BLaER1 treated with 17β-estradiol and CSF1 and Interleukin-3, amounts not matched to agents 10 nM and 100 nM (cell line): ENCODE measurements at regions not wholly inside any gene's neighbourhood (a gene's known extent, or its start where the extent isn't known, plus 50 kb on each side); places are given as distances from the start of the nearest gene placed in this dataset.
"Not testable (repeated sequence)": the region's sequence is repeated elsewhere in the genome, so short reads cannot be mapped to it uniquely, and the experiment has no call there.

Experiments
- H3K27ac ChIP-seq, 11 experiments: shearing (Covaris generic); formaldehyde crosslinking; 2 replicates each; pipeline ENCODE4 v1.8.1; 2022
- H3K27me3 ChIP-seq, 11 experiments: shearing (Covaris generic); formaldehyde crosslinking; 2 replicates each; pipeline ENCODE4 v1.8.1; 2022
- H3K36me3 ChIP-seq, 11 experiments: shearing (Covaris generic); formaldehyde crosslinking; 2 replicates each; pipeline ENCODE4 v1.8.1; 2022
- H3K4me1 ChIP-seq, 10 experiments: shearing (Covaris generic); formaldehyde crosslinking; 2 replicates each; pipeline ENCODE4 v1.8.1; 2022
- H3K4me2 ChIP-seq, 11 experiments: shearing (Covaris generic); formaldehyde crosslinking; 2 replicates each; pipeline ENCODE4 v1.8.1; 2022
- H3K4me3 ChIP-seq, 10 experiments: shearing (Covaris generic); formaldehyde crosslinking; 2 replicates each; pipeline ENCODE4 v1.8.1; 2022
- H3K9ac ChIP-seq, 11 experiments: shearing (Covaris generic); formaldehyde crosslinking; 2 replicates each; pipeline ENCODE4 v1.8.1; 2022
- H3K9me3 ChIP-seq, 11 experiments: shearing (Covaris generic); formaldehyde crosslinking; replicated peaks in 1 of 11; 2 replicates each; pipeline ENCODE4 v1.8.1; 2022
- H4K20me1 ChIP-seq, 11 experiments: shearing (Covaris generic); formaldehyde crosslinking; 2 replicates each; pipeline ENCODE4 v1.8.1; 2022
- Cebpa-rat ChIP-seq, 11 experiments: shearing (Covaris generic); IDR thresholded peaks; 2 replicates each; pipeline ENCODE4 v1.8.1; 2022

DNA sequence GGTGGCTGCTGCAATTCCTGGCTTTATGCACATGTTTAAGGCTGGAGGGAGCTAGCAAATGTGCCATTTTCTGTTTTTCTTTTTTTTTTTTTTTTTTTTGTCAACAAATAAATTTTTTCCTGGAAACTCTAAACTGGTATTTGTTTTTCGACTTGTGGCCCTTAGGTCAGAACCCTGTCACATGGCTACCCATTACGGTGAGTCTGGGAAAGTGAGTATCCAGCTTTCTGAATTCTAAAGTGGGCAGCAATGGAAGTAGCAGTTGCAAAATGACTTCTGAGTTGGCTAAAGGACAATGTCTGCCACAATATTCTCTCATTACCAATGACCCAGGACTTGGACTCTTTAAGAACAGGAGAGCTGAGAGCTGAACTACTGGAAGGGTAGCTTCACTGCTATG, 225.1 kb upstream of the CENPE start:
- Histone ChIP-seq H4K20me1 (no peaks in the 10 kb centered on the region), H3K4me2 (no peak overlapping the region), H3K36me3 (no peaks in the 10 kb centered on the region), H3K4me1 (no peaks in the 10 kb centered on the region), H3K27ac (no peak overlapping the region), H3K27me3 (no peaks in the 10 kb centered on the region), H3K9me3 (peaks cover 0 to 26% (median 8%) of the 10 kb centered on the region in 11 experiments; a peak in 12 of 22 replicates), H3K9ac (no peak overlapping the region), H3K4me3 (no peak overlapping the region)
- no peak for TF ChIP-seq Cebpa-rat (IDR thresholded peaks at IDR 0.05)

DNA sequence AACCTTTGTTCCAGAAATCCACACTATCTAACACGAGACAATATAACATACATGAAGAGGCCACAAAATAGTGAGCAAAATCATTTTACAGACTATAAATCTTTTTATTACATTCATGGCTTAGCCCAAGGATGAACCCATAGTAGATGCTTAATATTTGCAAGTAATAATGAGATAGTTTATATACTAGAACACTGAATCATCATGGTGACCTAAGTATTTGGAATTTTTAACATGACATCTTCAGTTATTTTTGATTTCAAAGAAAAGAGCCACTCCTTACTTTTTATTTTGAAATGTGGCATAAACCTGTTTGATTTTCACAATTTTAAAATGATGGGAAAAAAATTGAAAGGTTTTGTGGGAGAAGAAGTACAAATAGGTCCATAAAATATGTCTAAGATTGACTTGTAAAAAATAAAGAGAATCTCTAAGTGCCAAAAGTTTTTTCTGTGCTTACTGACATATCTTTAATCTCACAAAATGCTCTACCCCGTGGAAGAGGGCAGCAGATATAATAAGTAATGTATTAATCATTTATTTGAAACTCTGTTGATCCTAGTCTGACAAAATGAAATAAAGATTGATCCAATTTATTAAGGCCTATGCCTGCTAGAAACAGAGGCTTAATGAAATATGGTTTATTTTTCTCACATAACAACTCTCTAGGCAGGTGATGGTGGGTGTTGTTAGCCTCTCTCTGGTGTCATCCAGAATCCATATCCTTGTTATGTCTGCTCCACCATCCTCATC, 224.5 kb upstream of the CENPE start:
- no peak overlapping the region for H3K9ac ChIP-seq
- H4K20me1 ChIP-seq, result no peaks in the 10 kb centered on the region
- H3K4me3 ChIP-seq, result no peak overlapping the region
- no peaks in the 10 kb centered on the region for H3K4me1 ChIP-seq
- no peak overlapping the region for H3K4me2 ChIP-seq
- no peak for TF ChIP-seq Cebpa-rat (IDR thresholded peaks at IDR 0.05)
- no peak overlapping the region for H3K27ac ChIP-seq
- peaks cover 0 to 32% (median 9%) of the 10 kb centered on the region in 11 experiments; a peak in 14 of 22 replicates for H3K9me3 ChIP-seq
- H3K27me3 ChIP-seq, result no peaks in the 10 kb centered on the region
- no peaks in the 10 kb centered on the region for H3K36me3 ChIP-seq

DNA sequence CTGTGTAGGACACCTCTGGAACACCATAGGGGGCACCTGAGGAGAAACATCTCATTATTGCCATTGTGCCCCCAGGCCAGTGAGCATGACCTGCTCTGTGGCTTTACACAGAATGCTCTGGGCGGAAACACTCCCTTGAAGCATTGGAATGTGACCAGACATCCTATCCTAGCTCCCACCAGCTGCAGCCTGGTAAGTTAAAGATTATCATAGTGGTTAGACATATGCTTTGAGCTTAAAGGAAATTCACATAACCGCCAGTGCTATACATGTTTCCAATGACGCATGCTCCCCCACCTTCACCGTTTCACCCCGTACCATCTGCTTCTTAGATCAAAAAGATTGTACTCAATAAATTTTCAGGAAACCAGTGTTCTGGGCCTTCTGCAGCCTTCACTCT, 217.7 kb upstream of the CENPE start:
- H3K27me3 ChIP-seq, result no peaks in the 10 kb centered on the region
- H4K20me1 ChIP-seq, result no peaks in the 10 kb centered on the region
- peak overlapping the region in 2 of 11 experiments; percentile 19 to 54; a peak in 3 of 22 replicates for H3K27ac ChIP-seq
- peaks cover 4 to 61% (median 19%) of the 10 kb centered on the region in 11 experiments; a peak in 15 of 22 replicates for H3K9me3 ChIP-seq
- H3K4me3 ChIP-seq, result no peak overlapping the region
- H3K9ac ChIP-seq, result no peak overlapping the region
- peak overlapping the region in 6 of 11 experiments; percentile 1 to 49 (median 38); a peak in 11 of 22 replicates for H3K4me2 ChIP-seq
- H3K36me3 ChIP-seq, result no peaks in the 10 kb centered on the region
- H3K4me1 ChIP-seq, result peaks cover 0 to 21% (median 3%) of the 10 kb centered on the region in 10 experiments; a peak in 9 of 20 replicates
- TF ChIP-seq Cebpa-rat (IDR thresholded peaks at IDR 0.05), result no peak

DNA sequence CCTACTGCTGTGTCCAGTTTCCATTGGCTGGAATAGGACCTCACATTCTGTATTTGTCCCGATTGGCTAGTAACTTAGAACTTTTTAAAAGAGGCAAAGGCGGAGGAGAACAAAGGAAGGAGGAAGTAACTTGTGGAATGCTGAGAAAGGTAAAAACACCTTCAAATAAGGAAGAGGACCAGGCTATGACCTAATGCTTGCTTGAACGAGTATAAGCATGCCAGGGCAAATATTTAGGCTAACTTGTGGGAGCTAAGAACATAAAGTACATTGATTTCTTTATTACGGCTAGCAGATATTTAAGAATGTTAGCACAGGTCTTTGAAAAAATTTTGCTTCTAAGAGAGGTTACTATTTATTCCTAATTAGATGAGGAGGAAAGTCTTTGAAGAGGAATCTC, 214.5 kb upstream of the CENPE start:
- H3K36me3 ChIP-seq, H3K27ac ChIP-seq, H4K20me1 ChIP-seq, H3K4me2 ChIP-seq, H3K4me3 ChIP-seq, H3K9ac ChIP-seq, H3K27me3 ChIP-seq: not testable (repeated sequence)
- Histone ChIP-seq H3K4me1 (peaks cover 0 to 21% (median 3%) of the 10 kb centered on the region in 10 experiments; a peak in 9 of 20 replicates), H3K9me3 (peaks cover 0 to 30% (median 11%) of the 10 kb centered on the region in 11 experiments; a peak in 12 of 22 replicates)

DNA sequence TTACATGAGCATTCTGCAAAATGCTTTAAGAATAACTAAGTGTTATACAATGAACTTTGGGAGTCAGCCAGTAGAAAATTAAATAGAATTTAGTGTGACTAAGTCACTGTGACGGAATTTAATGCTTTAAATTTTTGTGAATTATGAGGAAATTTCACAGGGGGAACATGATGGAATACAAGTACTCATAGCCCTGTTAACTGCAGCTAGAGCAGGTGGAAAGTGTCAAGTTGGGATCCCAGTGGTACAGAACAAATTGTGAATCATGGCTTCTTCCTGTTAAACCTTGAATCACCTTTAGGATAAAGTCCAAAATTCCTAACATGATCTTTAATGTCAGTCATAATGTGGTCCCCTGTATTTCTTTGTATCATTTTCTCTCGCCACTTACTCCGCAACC, 212.2 kb upstream of the CENPE start:
- peaks cover 0 to 9% (median 6%) of the 10 kb centered on the region in 11 experiments; a peak in 9 of 22 replicates for H3K9me3 ChIP-seq
- no peak overlapping the region for H3K4me2 ChIP-seq
- no peaks in the 10 kb centered on the region for H4K20me1 ChIP-seq
- H3K27me3 ChIP-seq, result no peaks in the 10 kb centered on the region
- no peaks in the 10 kb centered on the region for H3K36me3 ChIP-seq
- H3K4me3 ChIP-seq, result no peak overlapping the region
- no peak overlapping the region for H3K9ac ChIP-seq
- no peak overlapping the region for H3K27ac ChIP-seq
- TF ChIP-seq Cebpa-rat (IDR thresholded peaks at IDR 0.05), result no peak
- peaks cover 0 to 7% (median 0%) of the 10 kb centered on the region in 10 experiments; a peak in 3 of 20 replicates for H3K4me1 ChIP-seq

DNA sequence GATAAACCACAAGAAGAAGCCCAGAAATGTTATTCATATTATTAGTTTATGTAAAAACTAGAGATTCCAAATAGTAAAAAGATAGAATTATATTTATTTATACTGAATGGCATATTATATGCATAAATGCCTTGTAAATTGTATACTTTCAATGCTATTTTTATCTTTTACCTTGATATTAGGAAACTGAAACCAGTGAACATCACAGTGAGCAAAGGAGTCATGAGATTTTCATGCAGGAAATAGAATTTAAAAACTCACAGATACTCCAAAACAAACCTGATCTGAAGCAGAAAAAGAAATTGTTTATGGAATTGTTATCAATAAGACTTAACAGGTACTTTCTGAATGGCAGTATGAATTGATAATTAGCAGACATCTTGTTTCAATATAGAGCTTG, 207.3 kb upstream of the CENPE start:
- no peak overlapping the region for H3K9ac ChIP-seq
- no peaks in the 10 kb centered on the region for H3K36me3 ChIP-seq
- no peak overlapping the region for H3K4me3 ChIP-seq
- H3K27me3 ChIP-seq, result no peaks in the 10 kb centered on the region
- no peaks in the 10 kb centered on the region for H3K9me3 ChIP-seq
- no peak overlapping the region for H3K27ac ChIP-seq
- H3K4me2 ChIP-seq, result no peak overlapping the region
- H3K4me1 ChIP-seq, result peaks cover 0 to 3% (median 0%) of the 10 kb centered on the region in 10 experiments; a peak in 3 of 20 replicates
- TF ChIP-seq Cebpa-rat (IDR thresholded peaks at IDR 0.05), result no peak
- H4K20me1 ChIP-seq, result no peaks in the 10 kb centered on the region

DNA sequence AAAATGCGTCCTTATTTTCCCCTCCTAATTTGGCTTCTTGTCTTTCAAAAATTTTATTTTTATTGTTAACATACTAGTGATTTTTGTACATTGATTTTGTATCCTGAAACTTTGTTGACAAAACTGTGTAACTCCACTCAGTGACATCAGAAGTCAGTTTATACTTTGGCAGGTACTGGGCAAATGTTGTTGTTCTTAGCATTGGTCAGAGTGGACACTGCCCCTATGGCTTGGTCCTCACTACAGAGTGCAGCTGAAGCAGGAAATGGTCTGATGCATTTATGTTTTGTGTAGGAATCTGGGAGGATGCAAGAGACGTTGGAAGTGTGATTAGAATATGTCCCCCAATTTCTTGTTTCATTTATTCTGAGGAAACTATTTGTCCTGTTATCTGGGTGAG, 205.5 kb upstream of the CENPE start:
- no peak overlapping the region for H3K27ac ChIP-seq
- H4K20me1 ChIP-seq, result no peaks in the 10 kb centered on the region
- no peak overlapping the region for H3K4me2 ChIP-seq
- no peak for TF ChIP-seq Cebpa-rat (IDR thresholded peaks at IDR 0.05)
- no peak overlapping the region for H3K4me3 ChIP-seq
- H3K9ac ChIP-seq, result no peak overlapping the region
- peaks cover 0 to 6% (median 0%) of the 10 kb centered on the region in 10 experiments; a peak in 3 of 20 replicates for H3K4me1 ChIP-seq
- H3K9me3 ChIP-seq, result no peaks in the 10 kb centered on the region
- H3K27me3 ChIP-seq, result no peaks in the 10 kb centered on the region
- H3K36me3 ChIP-seq, result no peaks in the 10 kb centered on the region

DNA sequence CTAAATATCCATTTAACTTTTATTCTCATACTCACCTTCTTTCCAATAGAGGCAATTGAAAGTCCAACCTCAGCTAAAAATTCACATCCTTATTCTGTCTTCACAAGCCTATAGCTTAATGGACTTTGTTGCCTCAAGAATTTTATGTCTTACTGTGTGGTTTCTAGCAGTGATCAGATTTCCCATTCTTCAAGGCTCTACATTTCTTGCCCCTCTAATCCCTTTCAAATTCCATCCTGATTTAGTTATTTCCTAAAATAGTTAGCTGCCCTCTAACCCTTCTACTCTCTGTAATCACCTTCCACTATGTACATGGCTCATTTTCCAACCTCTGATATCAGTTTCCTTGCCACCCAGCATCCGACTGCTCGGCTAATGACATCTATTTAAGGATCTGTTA, 204.1 kb upstream of the CENPE start:
- H3K9ac ChIP-seq, result no peak overlapping the region
- no peak overlapping the region for H3K4me2 ChIP-seq
- no peaks in the 10 kb centered on the region for H3K27me3 ChIP-seq
- no peak for TF ChIP-seq Cebpa-rat (IDR thresholded peaks at IDR 0.05)
- peaks cover 0 to 6% (median 0%) of the 10 kb centered on the region in 10 experiments; a peak in 3 of 20 replicates for H3K4me1 ChIP-seq
- H4K20me1 ChIP-seq, result no peaks in the 10 kb centered on the region
- H3K36me3 ChIP-seq, result no peaks in the 10 kb centered on the region
- H3K4me3 ChIP-seq, result no peak overlapping the region
- no peak overlapping the region for H3K27ac ChIP-seq
- H3K9me3 ChIP-seq, result no peaks in the 10 kb centered on the region

DNA sequence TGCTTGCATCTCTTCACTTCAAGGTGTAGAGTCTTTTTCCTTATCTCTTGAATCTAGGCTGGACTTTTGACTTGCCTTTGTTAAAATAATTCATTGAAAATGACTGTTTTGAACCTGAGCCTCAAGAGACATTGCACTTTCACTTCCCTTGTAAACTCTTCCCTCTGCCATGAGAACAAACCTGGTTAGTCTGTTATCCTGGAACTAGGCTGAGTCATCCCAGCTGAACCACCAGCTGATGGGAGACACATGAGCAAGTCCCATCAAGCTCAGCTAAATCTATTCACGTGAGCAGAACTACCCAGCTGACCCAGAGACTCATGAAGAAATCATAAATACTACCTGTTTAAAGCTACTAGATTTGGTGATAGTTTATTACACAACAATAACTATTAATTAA, 202.3 kb upstream of the CENPE start:
- Histone ChIP-seq H3K36me3 (no peaks in the 10 kb centered on the region), H3K4me3 (no peak overlapping the region), H3K27ac (no peak overlapping the region), H3K27me3 (no peaks in the 10 kb centered on the region), H3K4me1 (peaks cover 0 to 6% (median 0%) of the 10 kb centered on the region in 10 experiments; a peak in 3 of 20 replicates), H4K20me1 (no peaks in the 10 kb centered on the region), H3K4me2 (peak overlapping the region in 1 of 11 experiments; percentile 4; a peak in 1 of 22 replicates), H3K9ac (no peak overlapping the region), H3K9me3 (no peaks in the 10 kb centered on the region)
- no peak for TF ChIP-seq Cebpa-rat (IDR thresholded peaks at IDR 0.05)

DNA sequence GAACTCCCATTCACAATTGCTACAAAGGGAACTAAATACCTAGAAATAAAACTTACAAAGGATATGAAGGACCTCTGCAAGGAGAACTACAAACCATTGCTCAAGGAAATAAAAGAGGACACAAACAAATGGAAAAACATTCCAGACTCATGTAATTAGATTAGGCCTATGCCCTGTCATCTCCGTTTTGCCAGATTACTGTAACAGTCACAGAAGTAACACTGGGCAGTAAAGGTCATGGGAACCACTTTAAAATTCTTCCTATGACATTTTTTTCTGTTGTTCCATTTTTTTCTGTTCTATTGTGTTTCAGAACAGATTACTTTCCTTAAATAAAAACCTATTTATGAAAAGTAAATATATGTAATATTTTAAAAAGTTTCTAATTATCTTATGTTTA, 199.4 kb upstream of the CENPE start:
- TF ChIP-seq Cebpa-rat (IDR thresholded peaks at IDR 0.05), result no peak
- Histone ChIP-seq H4K20me1 (no peaks in the 10 kb centered on the region), H3K9ac (no peak overlapping the region), H3K4me1 (peaks cover 0 to 6% (median 0%) of the 10 kb centered on the region in 10 experiments; a peak in 3 of 20 replicates), H3K4me3 (no peak overlapping the region), H3K27me3 (no peaks in the 10 kb centered on the region), H3K36me3 (no peaks in the 10 kb centered on the region), H3K27ac (no peak overlapping the region), H3K4me2 (no peak overlapping the region), H3K9me3 (no peaks in the 10 kb centered on the region)

DNA sequence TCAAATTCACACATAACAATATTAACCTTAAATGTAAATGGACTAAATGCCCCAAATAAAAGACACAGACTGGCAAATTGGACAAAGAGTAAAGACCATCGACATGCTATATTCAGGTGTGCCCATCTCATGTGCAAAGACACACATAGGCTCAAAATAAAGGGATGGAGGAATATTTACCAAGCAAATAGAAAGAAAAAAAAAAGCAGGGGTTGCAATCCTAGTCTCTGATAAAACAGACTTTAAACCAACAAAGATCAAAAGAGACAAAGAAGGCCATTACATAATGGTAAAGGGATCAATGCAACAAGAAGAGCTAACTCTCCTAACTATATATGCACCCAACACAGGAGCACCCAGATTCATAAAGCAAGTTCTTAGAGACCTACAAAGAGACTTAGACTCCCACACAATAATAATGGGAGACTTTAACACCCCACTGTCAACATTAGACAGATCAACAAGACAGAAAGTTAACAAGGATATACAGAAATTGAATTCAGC, 189.4 kb upstream of the CENPE start:
- not testable (repeated sequence) for H3K9me3 ChIP-seq, H3K27me3 ChIP-seq, H3K4me1 ChIP-seq, H3K4me3 ChIP-seq, H3K27ac ChIP-seq, H3K9ac ChIP-seq, H4K20me1 ChIP-seq, H3K36me3 ChIP-seq, H3K4me2 ChIP-seq

DNA sequence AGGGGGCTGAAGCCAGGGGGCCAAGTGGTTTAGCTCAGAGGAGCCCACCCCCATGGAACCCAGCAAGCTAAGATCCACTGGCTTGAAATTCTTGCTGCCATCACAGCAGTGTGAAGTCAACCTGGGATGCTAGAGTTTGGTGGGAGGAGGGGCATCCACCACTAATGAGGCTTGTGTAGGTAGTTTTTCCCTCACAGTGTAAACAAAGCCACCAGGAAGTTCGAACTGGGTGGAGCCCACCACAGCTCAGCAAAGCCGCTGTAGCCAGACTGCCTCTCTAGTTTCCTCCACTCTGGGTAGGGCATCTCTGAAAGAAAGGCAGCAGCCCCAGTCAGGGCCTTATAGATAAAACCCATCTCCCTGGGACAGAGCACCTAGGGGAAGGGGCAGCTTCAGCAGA, 187.4 kb upstream of the CENPE start:
- not testable (repeated sequence) for H3K4me1 ChIP-seq, H3K27me3 ChIP-seq, H3K9me3 ChIP-seq, H4K20me1 ChIP-seq, H3K4me3 ChIP-seq, H3K4me2 ChIP-seq, H3K27ac ChIP-seq, H3K36me3 ChIP-seq, H3K9ac ChIP-seq
